ENCODE measurements at regions not wholly inside any gene's neighbourhood (a gene's known extent, or its start where the extent isn't known, plus 50 kb on each side); places are given as distances from the start of the nearest gene placed in this dataset.

DNA sequence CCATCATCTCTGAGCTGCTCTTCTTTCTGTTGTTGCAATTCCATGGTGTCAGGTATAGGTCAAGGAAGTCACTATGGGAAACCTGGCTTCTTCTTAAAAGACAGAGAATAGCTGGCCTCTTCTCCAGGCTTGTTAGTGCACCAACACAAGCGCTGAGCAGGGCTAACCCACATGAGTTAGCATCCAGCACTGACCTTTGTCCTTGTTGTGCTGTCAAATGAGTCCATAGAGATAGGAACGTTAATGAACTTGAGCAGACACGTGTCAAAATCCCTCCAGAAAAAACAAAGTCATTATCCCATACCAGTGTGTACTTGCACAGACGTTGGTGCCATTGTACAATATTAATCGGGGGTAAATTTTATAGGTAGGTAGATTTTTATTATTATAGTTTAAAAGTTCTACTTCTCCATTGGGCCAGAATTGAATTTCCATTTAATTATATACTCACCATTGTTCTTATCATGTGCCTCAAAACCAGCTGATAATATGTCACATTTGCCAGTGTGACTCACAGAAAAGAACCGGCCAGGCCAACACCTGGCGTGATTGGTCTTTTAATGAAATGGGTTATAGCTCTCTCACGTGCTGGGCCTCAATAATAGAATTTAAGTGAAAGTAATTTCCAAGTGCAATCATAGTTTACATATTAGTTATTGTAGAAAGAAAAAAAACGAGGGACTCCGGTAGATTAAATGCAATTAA lies 468.8 kb upstream of the MGMT start:
- TF ChIP-seq POLR2AphosphoS5 (IDR thresholded peaks at IDR 0.05; ENCODE audit: low read depth, low read length) (no peak), SIN3A (IDR thresholded peaks at IDR 0.05; ENCODE audit: borderline replicate concordance, insufficient read depth, low read length) (no peak), TAF1 (IDR thresholded peaks at IDR 0.05; ENCODE audit: borderline replicate concordance, insufficient read depth, low read length) (no peak), FOXP2 (optimal IDR thresholded peaks at IDR 0.05; ENCODE audit: borderline replicate concordance, extremely low read depth, extremely low read length, insufficient read depth) (no peak)
- TF ChIP-seq, protein P1, sequence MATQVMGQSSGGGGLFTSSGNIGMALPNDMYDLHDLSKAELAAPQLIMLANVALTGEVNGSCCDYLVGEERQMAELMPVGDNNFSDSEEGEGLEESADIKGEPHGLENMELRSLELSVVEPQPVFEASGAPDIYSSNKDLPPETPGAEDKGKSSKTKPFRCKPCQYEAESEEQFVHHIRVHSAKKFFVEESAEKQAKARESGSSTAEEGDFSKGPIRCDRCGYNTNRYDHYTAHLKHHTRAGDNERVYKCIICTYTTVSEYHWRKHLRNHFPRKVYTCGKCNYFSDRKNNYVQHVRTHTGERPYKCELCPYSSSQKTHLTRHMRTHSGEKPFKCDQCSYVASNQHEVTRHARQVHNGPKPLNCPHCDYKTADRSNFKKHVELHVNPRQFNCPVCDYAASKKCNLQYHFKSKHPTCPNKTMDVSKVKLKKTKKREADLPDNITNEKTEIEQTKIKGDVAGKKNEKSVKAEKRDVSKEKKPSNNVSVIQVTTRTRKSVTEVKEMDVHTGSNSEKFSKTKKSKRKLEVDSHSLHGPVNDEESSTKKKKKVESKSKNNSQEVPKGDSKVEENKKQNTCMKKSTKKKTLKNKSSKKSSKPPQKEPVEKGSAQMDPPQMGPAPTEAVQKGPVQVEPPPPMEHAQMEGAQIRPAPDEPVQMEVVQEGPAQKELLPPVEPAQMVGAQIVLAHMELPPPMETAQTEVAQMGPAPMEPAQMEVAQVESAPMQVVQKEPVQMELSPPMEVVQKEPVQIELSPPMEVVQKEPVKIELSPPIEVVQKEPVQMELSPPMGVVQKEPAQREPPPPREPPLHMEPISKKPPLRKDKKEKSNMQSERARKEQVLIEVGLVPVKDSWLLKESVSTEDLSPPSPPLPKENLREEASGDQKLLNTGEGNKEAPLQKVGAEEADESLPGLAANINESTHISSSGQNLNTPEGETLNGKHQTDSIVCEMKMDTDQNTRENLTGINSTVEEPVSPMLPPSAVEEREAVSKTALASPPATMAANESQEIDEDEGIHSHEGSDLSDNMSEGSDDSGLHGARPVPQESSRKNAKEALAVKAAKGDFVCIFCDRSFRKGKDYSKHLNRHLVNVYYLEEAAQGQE (IDR thresholded peaks at IDR 0.05; ENCODE audit: insufficient read depth in 1 of 2, low read depth in 2 of 2, low read length in 2 of 2) = no peak

All from PFSK-1 (cell line).